ENCODE measurements at regions not wholly inside any gene's neighbourhood (a gene's known extent, or its start where the extent isn't known, plus 50 kb on each side); places are given as distances from the start of the nearest gene placed in this dataset.

GRCh38 chr2:18639756-18640453 lies 50.5 kb upstream of the NT5C1B start:
- no peak for ATAC-seq

Data from activated CD4-positive, CD25-positive, alpha-beta regulatory T cell treated with anti-CD3 and anti-CD28 coated beads, Interleukin-2, amount 50 U/mL, for 24 hours (primary cell).